ENCODE measurements at regions not wholly inside any gene's neighbourhood (a gene's known extent, or its start where the extent isn't known, plus 50 kb on each side); places are given as distances from the start of the nearest gene placed in this dataset.

DNA sequence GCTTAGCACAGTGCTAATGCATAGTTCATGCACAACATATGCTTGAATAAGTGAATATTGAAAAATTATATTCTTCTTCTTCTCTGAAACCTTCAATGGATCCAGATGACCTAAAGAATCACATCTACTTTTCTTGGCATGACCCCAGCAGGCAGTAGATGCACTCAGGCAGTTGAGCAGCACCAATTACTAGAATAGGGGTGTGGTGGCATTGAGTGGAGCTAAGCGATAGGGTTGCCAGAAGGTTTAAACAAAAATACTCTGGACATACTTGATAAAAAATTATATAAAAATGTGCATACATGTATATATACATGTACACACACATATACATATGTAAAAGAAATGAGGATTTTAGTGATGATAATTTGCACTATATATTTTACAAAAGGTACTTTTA is 81.8 kb downstream of the NFKBIZ start:
- H3K4me3 Mint-ChIP-seq = no peak overlapping the region
- H3K9me3 Mint-ChIP-seq = peaks cover 7% of the 10 kb centered on the region
- no peaks in the 10 kb centered on the region for H3K36me3 Mint-ChIP-seq
- no peaks in the 10 kb centered on the region for H3K27me3 Mint-ChIP-seq (ENCODE audit: low read depth)
- no peak overlapping the region for H3K27ac Mint-ChIP-seq
- TF ChIP-seq, protein P1, sequence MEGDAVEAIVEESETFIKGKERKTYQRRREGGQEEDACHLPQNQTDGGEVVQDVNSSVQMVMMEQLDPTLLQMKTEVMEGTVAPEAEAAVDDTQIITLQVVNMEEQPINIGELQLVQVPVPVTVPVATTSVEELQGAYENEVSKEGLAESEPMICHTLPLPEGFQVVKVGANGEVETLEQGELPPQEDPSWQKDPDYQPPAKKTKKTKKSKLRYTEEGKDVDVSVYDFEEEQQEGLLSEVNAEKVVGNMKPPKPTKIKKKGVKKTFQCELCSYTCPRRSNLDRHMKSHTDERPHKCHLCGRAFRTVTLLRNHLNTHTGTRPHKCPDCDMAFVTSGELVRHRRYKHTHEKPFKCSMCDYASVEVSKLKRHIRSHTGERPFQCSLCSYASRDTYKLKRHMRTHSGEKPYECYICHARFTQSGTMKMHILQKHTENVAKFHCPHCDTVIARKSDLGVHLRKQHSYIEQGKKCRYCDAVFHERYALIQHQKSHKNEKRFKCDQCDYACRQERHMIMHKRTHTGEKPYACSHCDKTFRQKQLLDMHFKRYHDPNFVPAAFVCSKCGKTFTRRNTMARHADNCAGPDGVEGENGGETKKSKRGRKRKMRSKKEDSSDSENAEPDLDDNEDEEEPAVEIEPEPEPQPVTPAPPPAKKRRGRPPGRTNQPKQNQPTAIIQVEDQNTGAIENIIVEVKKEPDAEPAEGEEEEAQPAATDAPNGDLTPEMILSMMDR (IDR thresholded peaks at IDR 0.05; ENCODE audit: unreplicated experiment) = no peak
- H3K4me1 Mint-ChIP-seq = peaks cover 6% of the 10 kb centered on the region
- no peak for DNase-seq (ENCODE audit: low spot score in 2 of 2, unreplicated experiment in 2 of 2)

DNA sequence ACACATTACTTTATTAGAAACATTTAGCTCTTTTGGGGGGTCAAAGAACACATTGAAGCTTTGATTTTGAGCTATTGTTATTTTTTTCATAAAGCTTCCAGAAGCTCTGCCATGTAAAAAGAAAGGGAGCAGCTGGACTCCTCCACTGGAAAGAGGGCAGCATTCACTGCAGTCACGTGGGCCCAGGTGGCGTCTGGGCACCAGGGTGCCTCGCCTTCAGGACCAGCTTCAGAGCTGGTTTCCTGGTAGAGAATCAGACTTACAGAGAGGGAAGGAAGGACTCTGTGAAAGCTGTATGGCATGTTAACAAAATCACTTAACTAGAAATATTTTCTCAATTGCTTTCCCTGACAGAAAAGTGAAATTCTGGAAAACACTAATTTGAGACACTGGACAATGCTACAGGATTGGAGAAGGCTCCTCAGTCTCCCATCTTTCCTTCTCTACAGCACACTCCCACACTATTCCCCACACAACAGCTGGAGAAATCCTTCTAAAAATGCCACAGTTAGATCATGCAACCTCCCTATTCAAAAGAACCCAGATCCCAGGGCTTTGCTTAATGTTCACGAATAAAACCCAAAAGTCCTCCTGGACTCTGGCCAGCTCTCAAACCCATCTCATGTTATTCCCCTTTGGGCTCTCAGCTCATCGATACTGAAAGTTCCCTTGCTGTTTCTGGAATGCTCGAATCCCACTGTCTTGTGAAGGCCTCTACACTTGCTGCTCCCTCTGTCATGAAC is 83.2 kb downstream of the NFKBIZ start:
- H3K27ac Mint-ChIP-seq = peak overlapping the region; percentile 3
- peaks cover 7% of the 10 kb centered on the region for H3K9me3 Mint-ChIP-seq
- H3K27me3 Mint-ChIP-seq (ENCODE audit: low read depth) = no peaks in the 10 kb centered on the region

DNA sequence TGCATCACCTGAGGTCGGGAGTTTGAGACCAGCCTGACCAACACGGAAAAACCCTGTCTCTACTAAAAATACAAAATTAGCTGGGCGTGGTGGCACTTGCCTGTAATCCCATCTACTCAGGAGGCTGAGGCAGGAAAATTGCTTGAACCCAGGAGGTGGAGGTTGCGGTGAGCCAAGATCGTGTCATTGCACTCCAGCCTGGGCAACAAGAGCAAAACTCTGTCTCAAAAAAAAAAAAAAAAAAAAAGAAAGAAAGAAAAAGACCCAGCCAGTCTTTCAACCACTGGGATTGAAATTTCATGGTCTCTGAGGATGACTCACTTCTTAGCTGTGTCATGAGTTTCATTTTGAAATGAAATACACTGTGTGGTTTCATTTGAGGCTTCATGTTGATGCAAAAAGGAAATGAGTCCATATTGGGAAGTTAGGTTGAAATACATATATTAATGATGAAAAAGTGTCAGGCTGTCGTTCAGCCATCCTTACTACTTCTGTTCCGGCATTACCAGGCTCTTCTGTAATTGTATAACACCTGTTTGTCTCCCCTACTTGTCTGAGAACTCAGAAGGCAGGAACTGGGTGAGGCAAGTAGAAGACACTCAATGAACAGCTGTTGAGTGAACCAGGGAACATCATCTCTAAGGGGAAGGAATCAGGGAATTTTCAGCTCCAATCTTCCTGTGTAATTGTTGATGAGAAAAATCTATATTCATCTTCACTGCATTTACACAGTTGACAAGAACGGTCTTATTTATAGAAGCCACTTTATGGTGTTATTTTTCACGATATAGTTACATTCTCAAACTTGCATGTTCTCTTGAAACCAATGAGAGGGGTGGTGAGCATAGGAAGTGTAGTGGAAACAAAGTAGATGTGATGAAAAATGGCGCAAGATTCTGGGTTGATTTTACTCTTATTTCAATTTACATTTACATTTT is 87.4 kb downstream of the NFKBIZ start:
- Mint-ChIP-seq H3K9me3 (peaks cover 7% of the 10 kb centered on the region), H3K27ac (no peak overlapping the region), H3K36me3 (no peaks in the 10 kb centered on the region), H3K4me3 (no peak overlapping the region), H3K4me1 (peaks cover 10% of the 10 kb centered on the region), H3K27me3 (ENCODE audit: low read depth) (no peaks in the 10 kb centered on the region)
- DNase-seq (ENCODE audit: low spot score in 2 of 2, unreplicated experiment in 2 of 2) = no peak
- TF ChIP-seq, protein P1 (IDR thresholded peaks at IDR 0.05; ENCODE audit: unreplicated experiment) = no peak

More for the DNA sequence above, 83.2 kb downstream of the NFKBIZ start:
- TF ChIP-seq, protein P1 (IDR thresholded peaks at IDR 0.05; ENCODE audit: unreplicated experiment) = no peak
- Mint-ChIP-seq H3K36me3 (no peaks in the 10 kb centered on the region), H3K4me3 (no peak overlapping the region), H3K4me1 (peaks cover 6% of the 10 kb centered on the region)
- no peak for DNase-seq (ENCODE audit: low spot score in 2 of 2, unreplicated experiment in 2 of 2)

DNA sequence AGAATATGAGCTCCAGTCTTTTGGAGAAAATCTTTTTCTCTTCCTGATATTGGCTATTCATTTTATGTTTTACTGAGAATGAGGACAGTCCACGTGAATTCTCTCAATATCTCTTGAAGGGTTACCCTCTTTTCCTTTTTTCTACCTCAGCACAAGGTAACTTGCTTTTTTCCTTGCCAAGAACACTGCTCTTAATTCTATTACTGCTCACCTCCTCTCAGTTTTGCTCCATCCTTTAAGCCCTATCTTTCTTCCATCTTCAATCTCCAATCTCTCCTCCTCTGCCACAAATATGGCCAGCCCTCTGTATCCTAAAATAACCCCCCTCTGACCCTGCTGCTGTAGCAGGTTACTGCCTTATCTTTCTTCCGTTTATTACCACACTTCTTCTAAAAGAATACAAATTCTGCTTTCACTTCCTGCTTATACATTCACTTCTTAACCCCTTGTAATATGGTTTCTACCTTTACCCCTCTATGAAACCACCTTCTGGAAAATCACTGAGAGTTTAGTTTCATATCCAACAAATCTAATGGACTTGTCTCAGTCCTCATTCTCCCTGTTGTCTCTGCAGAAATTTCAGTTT is 89.0 kb downstream of the NFKBIZ start:
- no peak overlapping the region for H3K4me3 Mint-ChIP-seq
- H3K4me1 Mint-ChIP-seq = peaks cover 12% of the 10 kb centered on the region
- H3K9me3 Mint-ChIP-seq = peaks cover 5% of the 10 kb centered on the region
- DNase-seq (ENCODE audit: low spot score in 2 of 2, unreplicated experiment in 2 of 2) = no peak
- H3K27ac Mint-ChIP-seq = no peak overlapping the region
- H3K27me3 Mint-ChIP-seq (ENCODE audit: low read depth) = no peaks in the 10 kb centered on the region
- H3K36me3 Mint-ChIP-seq = no peaks in the 10 kb centered on the region
- TF ChIP-seq, protein P1 (IDR thresholded peaks at IDR 0.05; ENCODE audit: unreplicated experiment) = no peak

DNA sequence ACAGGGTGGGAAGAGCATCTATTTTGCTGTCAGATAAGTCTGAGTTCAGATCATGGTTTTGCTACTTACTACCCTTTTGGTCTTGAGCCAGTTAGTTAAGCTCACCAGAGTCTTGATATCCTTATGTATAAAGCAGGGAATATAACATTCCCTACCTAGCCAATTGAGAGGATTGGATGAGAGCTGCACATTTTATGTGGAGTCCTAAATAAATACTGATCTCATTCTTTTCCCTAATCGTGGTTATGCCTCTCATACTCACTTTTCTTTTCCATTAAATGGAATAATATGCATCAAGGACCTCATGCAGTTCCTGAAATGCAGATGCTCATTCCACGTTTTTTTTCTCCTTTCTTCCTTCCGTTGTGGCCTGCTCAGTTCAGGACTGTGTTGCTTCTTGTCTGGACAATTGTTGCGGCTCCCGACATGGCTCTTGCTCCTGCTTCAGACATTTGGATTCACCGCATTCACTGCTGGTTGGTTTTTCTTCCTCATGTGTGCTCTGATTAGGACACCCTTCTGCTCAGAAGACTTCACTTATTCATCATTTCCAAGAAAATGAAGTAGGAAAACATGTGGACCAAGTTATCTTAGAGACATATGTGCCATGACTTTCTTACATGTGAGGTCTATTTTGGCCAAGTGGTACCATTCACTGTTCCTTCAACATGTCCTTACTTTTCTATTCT is 90.2 kb downstream of the NFKBIZ start:
- Mint-ChIP-seq H3K36me3 (no peaks in the 10 kb centered on the region), H3K4me3 (no peak overlapping the region), H3K27me3 (ENCODE audit: low read depth) (no peaks in the 10 kb centered on the region), H3K9me3 (no peaks in the 10 kb centered on the region), H3K4me1 (peaks cover 12% of the 10 kb centered on the region), H3K27ac (no peak overlapping the region)
- TF ChIP-seq, protein P1 (IDR thresholded peaks at IDR 0.05; ENCODE audit: unreplicated experiment) = no peak
- DNase-seq (ENCODE audit: low spot score in 2 of 2, unreplicated experiment in 2 of 2) = no peak
